ENCODE measurements at regions not wholly inside any gene's neighbourhood (a gene's known extent, or its start where the extent isn't known, plus 50 kb on each side); places are given as distances from the start of the nearest gene placed in this dataset.
"Not testable (repeated sequence)": the region's sequence is repeated elsewhere in the genome, so short reads cannot be mapped to it uniquely, and the experiment has no call there.

DNA sequence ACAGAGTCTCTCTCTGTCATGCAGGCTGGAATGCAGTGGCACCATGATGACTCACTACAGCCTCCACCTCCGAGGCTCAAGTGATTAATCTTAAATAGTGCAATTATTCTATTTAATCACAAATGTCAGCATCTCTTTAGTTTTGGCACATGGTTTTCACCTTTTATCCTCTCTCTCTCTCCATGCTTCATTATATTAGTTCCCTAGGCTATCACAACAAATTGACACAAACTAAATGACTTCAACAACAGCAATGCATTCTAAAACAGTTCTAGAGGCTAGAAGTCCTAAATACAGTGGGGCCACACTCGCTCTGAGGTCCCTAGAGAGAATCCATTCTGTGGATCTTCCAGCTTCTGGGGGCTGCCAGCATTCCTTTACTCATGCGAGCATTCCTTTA lies 178.2 kb upstream of the ZNG1F start:
- peak; percentile 38 for DNase-seq (ENCODE audit: low read depth)

DNA sequence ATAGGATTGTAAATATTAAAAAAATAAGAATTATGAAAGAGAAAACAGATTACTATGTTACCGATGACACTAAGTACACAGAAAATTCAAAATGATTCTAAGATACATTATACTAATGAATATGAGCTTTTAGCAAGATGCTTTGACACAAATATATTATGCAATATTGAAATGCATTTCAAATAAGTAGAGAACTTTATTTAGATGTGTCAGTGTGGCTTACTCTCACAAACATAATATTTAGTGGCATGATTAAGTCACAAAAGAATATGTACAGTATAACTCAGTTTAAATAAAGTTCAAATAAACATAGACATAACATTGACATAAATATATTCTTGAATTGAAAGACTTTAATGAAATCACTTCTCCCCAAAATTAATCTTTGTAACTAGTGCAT lies 172.7 kb upstream of the ZNG1F start:
- not testable (repeated sequence) for DNase-seq (ENCODE audit: low read depth)

DNA sequence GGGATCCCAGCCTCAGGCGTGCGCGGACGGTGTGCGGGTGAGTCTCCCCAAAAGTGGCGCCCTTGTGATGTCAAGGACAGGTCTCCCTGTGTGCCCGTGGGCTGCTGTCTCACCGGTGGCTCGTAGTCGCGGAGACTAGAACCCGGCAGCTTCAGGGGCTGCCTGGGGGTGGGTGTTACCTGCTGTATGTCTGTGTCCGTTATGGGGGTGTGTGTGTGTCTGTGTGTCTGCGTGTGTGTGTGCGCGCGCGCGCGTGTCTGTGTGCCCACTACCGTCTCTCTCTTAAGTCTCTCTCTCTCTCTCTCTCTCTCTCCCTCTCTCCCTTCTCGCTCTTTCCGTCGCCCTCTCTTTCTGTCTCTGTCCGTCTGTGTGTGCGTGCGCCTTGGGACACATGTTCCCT lies 170.0 kb upstream of the ZNG1F start:
- DNase-seq (ENCODE audit: low read depth) = peak; percentile 40

DNA sequence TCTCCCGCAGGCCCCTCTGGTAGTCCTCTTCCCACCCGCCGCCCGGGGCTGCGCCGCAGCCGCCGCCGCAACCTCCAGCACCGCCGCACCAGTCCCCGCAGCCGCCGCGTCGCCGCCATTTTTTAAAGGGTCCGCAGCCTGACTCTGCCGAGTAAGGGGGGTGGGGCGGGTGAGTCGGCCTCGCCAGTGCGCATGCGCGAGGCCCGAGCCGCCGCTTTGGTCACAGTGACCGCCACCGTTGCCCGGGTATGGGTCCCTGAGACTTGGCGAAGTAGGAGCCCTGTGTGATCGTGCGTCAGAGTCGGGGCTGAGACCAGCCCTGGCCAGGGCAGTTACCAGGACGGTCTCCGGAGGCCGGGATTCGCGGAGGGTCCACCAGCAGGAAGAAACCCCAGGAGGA lies 169.6 kb upstream of the ZNG1F start:
- peak; percentile 74 for DNase-seq (ENCODE audit: low read depth)

DNA sequence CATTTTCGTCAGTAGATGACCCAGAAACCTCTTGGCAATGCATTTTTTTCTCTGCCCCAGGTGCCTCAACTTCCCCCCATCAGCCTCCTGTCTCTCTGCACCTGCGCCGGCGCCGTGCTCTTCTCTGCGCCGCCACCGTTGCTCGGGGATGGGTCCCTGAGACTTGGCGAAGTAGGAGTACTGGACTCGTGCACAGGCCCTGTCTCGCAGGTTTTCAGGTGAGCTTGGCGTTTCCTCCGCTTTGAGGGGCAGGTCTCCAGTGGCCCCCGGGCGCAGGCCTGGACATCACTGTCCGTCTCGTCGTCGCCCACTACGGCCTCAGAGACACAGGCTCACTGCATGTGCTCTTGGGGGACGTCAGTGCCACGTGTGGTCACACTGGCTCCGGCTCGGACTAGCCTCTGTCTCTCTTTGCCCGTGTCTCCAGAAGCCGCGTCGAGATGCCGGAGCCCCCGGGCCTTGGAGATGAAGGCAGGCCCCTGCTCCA lies 168.8 kb upstream of the ZNG1F start:
- DNase-seq (ENCODE audit: low read depth) = not testable (repeated sequence)

DNA sequence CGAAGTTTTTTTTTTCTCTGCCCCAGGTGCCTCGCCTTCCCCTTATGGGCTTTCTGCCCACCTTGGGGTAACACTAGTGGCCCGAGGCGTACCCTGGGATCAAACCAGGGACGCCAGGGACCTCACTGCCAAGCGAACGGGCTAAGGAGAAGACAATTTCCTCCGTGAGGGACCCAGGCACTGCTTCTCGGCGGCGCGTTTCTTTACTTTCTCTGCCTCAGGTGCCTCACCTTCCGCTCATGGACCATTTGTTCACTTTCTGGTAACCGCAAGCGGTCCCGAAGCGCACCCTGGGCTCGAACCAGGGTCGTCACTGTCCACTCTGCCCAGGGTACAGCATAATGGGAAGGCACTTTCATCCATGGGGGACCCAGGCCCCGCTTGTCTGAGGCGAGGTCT lies 168.2 kb upstream of the ZNG1F start:
- DNase-seq (ENCODE audit: low read depth) = not testable (repeated sequence)

DNA sequence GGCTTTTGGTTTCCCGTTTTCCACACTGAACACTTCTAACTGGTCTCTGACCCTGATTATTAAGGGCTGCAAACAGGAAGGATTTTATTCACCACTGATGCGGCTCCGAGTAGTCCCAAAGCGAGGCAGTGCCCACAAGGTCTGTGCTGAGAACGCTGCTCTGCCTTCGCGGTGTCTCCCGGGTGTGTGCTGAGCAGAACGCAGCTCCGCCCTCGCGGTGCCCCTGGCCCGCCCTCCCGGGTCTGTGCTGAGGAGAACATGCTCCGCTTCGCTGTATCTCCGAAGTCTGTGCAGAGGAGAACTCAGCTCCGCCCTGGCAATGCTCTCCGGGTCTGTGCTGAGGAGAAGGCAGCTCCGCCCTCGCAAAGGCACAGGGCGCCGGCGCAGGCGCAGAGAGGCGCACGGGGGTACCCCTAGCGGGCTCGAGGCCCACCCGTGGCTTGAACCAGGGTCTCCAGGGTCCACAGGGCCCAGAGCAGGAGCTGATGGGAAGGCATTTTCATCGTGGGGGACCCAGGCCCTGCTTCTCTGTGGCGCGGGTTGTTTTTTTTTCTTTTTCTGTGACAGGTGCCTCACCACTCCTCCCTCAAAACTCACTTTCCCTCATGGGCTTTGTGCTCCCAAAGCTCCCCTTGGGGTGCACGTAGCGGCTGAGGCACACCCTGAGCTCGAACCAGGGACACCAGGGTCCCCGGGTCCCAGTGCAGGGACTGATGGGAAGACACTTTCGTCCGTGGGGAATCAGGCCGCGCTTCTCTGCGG lies 167.7 kb upstream of the ZNG1F start:
- not testable (repeated sequence) for DNase-seq (ENCODE audit: low read depth)

DNA sequence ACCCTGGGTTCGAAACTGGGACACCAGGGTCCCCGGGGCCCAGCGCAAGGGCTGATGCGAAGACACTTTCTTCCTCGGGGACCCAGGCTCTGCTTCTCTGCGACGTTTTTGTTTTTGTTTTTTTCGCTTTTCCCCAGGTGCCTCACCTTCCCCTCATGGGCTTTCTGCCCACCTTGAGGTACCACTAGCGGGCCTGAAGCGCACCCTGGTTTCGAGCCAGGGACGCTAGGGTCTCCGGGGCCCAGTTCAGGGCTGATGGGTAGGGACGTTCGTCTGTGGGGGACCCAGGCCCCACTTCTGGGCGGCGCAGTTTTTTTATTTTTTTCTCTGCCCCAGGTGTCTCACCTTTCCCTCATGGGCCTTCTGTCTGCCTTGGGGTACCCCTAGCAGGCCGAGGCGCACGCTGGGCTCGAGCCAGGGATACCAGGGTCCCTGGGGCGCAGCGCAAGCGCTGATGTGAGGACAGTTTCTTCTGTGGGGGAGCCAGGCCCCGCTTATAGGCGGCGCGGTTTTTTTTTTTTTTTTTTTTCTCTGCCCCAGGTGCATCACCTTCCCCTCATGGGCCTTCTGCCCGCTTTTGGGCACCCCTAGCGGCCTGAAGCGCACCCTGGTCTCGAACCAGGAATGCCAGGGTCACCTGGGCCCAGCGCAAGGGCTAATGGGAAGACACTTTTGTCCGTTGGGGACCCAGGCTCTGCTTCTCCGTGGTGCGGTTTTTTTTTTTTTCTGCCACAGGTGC lies 166.8 kb upstream of the ZNG1F start:
- not testable (repeated sequence) for DNase-seq (ENCODE audit: low read depth)

DNA sequence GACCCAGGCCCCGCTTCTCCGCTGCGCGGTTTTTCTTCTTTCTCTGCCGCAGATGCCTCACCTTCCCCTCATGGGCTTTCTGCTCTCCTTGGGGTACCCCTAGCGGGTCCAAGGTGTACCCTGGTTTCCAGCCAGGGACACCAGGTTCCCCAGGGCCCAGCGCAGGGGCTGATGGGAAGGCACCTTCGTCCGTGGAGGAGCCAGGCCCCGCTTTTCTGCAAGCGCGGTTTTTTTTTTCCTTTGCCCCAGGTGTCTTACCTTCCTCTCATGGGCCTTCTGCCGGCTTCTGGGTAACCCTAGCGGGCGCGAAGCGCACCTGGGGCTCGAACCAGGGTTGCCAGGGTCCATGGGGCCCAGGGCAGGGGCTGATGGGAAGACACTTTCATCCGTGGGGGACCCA lies 165.9 kb upstream of the ZNG1F start:
- DNase-seq (ENCODE audit: low read depth) = not testable (repeated sequence)

DNA sequence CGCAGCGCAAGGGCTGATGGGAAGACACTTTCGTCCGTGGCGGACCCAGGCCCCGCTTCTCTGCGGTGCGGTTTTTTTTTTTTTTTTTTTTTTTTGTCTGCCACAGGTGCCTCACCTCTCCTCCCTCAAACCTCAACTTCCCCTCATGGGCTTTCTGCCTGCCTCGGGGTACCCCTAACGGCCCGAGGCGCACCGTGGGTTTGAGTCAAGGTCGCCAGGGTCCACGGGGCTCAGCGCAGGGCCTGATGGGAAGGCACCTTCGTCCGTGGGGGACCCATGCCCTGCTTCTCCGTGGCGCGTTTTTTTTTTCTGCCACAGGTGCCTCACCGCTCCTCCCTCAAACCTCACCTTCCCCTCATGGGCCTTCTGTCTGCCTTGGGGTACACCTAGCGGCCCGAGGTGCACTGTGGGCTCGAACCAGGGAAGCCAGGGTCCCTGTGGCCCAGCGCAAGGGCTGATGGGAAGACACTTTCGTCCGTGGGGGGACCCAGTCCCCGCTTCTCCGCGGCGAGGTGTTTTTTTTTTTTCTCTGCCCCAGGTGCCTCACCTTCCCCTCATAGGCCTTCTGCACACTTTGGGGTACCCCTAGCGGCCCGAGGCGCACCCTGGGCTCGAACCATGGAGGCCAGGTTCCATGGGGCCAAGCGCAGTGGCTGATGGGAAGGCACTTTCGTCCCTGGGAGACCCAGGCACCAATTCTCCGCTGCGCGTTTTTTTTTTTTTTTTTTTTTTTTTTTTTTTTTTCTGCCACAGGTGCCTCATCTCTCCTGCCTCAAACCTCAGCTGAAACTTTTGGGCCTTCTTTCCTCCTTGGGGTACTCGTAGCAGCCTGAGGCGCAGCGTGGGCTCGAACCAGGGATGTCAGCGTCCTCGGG lies 165.2 kb upstream of the ZNG1F start:
- not testable (repeated sequence) for DNase-seq (ENCODE audit: low read depth)

DNA sequence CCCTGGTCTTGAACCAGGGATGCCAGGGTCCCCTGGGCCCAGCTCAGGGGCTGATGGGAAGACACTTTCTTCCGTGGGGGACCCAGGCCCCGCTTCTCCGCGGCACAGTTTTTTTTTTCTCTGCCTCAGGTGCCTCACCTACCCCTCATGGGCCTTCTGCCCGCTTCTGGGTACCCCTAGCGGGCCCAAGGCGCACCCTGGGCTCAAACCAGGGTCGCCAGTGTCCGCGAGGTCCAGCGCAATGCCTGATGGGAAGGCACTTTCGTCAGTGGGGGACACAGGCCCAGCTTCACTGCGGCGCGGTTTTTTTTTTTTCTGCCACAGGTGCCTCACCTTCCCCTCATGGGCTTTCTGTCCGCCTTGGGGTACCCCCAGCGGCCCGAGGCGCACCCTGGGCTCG lies 163.9 kb upstream of the ZNG1F start:
- DNase-seq (ENCODE audit: low read depth) = not testable (repeated sequence)

DNA sequence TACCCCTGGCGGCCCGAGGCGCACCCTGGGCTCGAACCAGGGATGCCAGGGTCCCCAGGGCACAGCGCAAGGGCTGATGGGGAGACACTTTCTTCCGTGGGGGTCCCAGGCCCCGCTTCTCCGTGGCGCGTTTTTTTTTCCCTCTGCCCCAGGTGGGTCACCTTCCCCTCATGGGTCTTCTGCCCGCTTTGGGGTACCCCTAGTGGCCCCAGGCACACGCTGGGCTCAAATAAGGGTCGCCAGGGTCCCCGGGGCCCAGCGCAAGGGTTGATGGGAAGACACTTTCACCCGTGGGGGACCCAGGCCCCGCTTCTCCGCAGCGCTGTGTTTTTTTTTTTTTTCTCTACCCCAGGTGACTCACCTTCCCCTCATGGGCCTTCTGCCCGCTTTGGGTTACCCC lies 163.3 kb upstream of the ZNG1F start:
- not testable (repeated sequence) for DNase-seq (ENCODE audit: low read depth)

DNA sequence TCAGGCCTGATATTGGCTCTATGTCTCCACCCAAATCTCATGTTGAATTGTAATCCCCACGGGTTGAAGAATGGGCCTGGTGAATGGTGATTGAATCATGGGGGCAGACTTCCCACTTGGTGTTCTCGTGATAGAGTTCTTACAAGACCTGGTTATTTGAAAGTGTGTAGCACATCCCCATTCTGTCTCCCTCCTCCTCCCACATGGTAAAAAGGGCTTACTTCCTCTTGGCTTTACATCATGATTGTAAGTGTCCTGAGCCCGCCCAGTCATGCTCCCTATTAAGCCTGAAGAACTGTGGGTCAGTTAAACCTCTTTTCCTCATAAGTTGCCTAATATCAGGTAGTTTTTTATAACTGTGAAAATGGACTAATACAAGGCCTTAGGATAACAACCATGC lies 158.8 kb upstream of the ZNG1F start:
- not testable (repeated sequence) for DNase-seq (ENCODE audit: low read depth)

DNA sequence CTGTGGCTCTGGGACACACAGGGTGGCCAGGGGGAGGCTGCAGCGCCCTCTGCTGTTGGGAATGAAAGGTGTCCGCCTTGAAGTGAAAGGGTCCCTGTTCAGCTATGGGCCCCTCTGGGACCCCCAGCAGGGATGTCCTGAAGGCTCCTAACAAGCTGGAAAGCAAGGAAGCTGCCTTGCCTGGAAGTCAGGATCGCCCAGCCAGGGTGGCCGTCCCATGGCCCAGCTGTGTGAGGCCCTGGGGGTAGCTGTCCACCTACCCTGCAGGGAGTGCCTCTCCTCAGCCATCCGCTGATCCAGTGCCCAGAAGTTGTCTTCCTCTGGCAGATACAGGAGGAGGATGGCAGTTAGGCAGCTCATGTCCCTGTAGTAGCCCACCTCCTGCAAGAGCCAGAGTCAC lies 143.4 kb upstream of the ZNG1F start:
- not testable (repeated sequence) for DNase-seq (ENCODE audit: low read depth)

DNA sequence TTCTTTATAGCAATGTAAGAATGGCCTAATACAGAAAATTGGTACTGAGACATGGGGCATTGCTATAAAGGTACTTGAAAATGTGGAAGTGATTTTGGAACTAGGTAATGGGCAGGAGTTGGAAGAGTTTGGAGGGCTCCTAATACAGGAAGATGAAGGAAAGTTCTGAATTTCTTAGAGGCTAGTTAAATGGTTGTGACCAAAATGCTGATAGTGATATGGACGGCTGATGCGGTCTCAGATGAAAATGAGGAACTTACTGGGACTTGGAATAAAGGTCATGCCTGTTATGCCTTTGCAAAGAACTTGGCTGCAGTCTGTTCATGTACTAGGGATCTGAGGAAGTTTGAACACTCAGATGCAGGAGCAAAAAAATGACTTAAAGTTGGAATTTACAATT lies 132.2 kb upstream of the ZNG1F start:
- DNase-seq (ENCODE audit: low read depth) = not testable (repeated sequence)

DNA sequence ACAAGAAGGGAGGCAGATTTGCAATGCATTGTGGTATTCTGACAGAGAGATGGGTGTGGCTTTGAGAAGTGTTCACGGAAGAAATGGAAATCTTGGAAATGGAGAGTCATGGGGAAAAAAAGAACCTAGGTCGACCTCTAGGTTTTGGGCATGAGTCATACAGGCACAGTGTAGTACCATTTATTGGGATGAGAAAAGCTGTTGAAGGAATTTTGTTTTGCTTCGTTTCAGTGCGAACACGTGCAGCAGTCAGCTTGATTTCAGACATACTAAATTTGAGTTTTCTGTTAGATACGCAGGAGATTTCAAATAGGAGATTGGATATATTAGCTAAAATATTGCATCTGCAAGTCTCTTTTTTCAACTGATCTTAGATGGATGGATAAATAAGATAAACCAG lies 119.8 kb upstream of the ZNG1F start:
- DNase-seq (ENCODE audit: low read depth) = not testable (repeated sequence)

DNA sequence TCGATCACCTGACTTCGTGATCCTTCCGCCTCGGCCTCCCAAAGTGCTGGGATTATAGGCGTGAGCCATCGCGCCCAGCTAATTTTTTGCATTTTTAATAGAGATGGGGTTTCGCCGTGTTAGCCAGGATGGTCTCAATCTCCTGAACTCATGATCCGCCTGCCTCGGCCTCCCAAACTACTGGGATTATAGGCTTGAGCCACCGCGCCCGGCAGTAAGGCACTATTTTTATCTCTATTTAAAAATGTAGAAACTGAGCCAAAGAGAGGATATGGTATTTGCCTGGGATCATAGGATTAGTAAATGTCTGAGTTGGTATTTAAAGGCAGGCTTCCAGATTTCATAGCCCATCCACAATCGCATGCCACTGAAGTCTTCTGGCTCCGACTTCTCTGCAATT lies 96.6 kb upstream of the ZNG1F start:
- not testable (repeated sequence) for DNase-seq (ENCODE audit: low read depth)

DNA sequence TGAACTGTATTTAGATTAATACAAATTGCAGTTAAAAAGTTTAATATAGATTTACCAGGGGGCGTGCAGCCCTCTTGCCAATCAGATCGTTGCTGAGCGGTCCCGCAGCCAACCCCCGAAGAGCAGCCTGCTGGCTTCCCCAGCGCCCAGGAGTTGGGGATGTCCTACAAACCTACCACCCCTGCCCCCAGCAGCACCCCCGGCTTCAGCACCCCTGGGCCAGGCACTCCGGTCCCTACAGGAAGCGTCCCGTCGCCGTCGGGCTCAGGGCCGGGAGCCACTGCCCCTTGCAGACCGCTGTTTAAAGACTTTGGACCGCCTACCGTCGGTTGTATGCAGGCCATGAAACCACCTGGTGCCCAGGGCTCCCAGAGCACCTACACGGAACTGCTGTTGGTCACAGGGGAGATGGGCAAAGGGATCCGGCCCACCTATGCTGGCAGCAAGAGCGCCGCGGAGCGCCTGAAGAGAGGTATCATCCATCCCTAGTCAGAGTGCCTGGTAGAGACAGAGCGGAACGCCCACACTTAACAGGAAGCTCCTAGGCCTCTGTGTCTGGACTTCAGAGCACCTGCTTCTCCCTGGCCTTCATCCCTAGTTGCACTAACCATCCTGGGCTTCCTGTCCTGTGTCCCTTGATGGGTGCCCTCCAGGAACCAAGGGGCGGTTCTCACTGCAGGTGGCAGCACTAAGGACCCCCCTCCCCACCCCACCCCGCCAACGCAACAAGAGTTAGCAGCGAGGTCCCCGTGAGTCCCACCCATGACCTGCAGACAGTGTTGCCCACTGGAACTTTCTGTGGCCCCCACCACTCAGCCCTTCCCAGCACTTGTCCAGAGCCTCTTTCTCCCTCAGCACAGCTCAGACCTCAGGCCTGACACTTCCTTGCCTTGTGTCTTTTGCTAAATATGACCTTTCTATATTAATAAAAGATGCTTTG lies 91.5 kb upstream of the ZNG1F start:
- not testable (repeated sequence) for DNase-seq (ENCODE audit: low read depth)

DNA sequence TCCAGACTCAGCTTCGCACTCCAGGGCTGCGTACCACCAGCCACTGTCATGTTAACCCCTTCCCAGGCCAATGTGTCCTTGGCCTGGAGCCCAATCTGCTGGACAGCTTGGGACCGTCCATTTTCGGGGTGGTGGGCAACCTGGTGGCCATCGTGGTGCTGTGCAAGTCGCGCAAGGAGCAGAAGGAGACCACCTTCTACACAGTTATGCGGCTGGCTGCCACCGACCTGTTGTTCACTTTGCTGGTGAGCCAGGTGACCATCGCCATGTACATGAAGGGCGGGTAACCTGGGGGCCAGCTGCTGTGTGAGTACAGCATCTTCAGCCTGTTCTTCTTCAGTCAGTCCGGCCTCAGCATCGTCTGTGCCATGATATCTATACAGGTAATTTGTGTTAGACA lies 90.3 kb upstream of the ZNG1F start:
- DNase-seq (ENCODE audit: low read depth) = not testable (repeated sequence)

DNA sequence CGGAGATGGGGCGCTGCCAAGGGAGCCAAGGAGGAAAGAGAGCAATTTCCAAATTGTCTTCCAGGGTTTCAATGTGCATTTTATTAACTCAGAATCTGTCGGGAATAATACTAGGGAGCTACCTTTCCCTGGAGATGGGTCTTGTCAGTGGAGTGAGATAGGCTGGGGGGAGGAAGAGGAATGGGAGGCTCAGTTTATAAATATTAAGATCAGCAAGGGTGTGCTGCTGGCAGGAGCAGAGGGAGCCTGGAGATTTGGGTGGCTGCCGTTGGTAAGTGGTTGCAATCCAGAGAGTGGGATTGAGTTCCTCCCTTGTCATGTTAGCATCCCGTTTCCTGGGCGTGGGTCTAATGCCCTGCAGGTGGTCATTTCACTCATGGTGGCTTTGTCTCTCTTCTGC lies 89.9 kb upstream of the ZNG1F start:
- not testable (repeated sequence) for DNase-seq (ENCODE audit: low read depth)

Measured in M059J (cell line).